Endothelial cell (in vitro differentiated cells): ENCODE measurements at regions not wholly inside any gene's neighbourhood (a gene's known extent, or its start where the extent isn't known, plus 50 kb on each side); places are given as distances from the start of the nearest gene placed in this dataset.

Experiments
- DNase-seq: peaks from one replicate; pipeline ENCODE4 v3.0.0; 2021; ENCODE audit warnings: low spot score
- H3K27ac Mint-ChIP-seq: one replicate; pipeline ENCODE4 v1.8.0; 2021; ENCODE audit warnings: mixed read lengths, inconsistent platforms; ENCODE audit not compliant: unreplicated experiment
- H3K27me3 Mint-ChIP-seq: one replicate; pipeline ENCODE4 v1.8.0; 2021; ENCODE audit warnings: mild to moderate bottlenecking, moderate library complexity, mixed read lengths, inconsistent platforms; ENCODE audit not compliant: unreplicated experiment
- H3K36me3 Mint-ChIP-seq: one replicate; pipeline ENCODE4 v1.8.0; 2021; ENCODE audit warnings: mild to moderate bottlenecking, low read depth, mixed read lengths, inconsistent platforms; ENCODE audit not compliant: unreplicated experiment
- H3K4me1 Mint-ChIP-seq: one replicate; pipeline ENCODE4 v1.8.0; 2021; ENCODE audit warnings: mild to moderate bottlenecking, mixed read lengths, inconsistent platforms; ENCODE audit not compliant: unreplicated experiment
- H3K4me3 Mint-ChIP-seq: one replicate; pipeline ENCODE4 v1.8.0; 2021; ENCODE audit warnings: mild to moderate bottlenecking, mixed read lengths, inconsistent platforms; ENCODE audit not compliant: unreplicated experiment
- H3K9me3 Mint-ChIP-seq: one replicate; pipeline ENCODE4 v1.8.0; 2021; ENCODE audit warnings: mixed read lengths, inconsistent platforms; ENCODE audit not compliant: unreplicated experiment
- CTCF ChIP-seq: fragments of 200-600 bp; sonication (generic); IDR thresholded peaks from one replicate; pipeline ENCODE4 v1.5.0; 2021; ENCODE audit warnings: antibody characterized with exemption; ENCODE audit not compliant: unreplicated experiment

GRCh38 chrX:13387666-13388494 lies 68.0 kb upstream of the ATXN3L start:
- Mint-ChIP-seq H3K27ac (no peak overlapping the region), H3K36me3 (no peaks in the 10 kb centered on the region), H3K4me3 (no peak overlapping the region), H3K9me3 (no peaks in the 10 kb centered on the region), H3K27me3 (no peaks in the 10 kb centered on the region), H3K4me1 (no peaks in the 10 kb centered on the region)
- DNase-seq = no peak
- no peak for TF ChIP-seq CTCF

GRCh38 chrX:13386636-13387035 lies 66.8 kb upstream of the ATXN3L start:
- Mint-ChIP-seq H3K9me3 (no peaks in the 10 kb centered on the region), H3K27ac (no peak overlapping the region)

GRCh38 chrX:13386092-13386491 lies 66.2 kb upstream of the ATXN3L start:
- Mint-ChIP-seq H3K27ac (no peak overlapping the region), H3K4me1 (no peaks in the 10 kb centered on the region), H3K9me3 (no peaks in the 10 kb centered on the region)

More at GRCh38 chrX:13386636-13387035, 66.8 kb upstream of the ATXN3L start:
- no peaks in the 10 kb centered on the region for H3K36me3 Mint-ChIP-seq
- no peaks in the 10 kb centered on the region for H3K4me1 Mint-ChIP-seq
- no peak for TF ChIP-seq CTCF
- no peak overlapping the region for H3K4me3 Mint-ChIP-seq
- no peaks in the 10 kb centered on the region for H3K27me3 Mint-ChIP-seq
- no peak for DNase-seq

GRCh38 chrX:13383907-13384306 lies 64.1 kb upstream of the ATXN3L start:
- no peak overlapping the region for H3K27ac Mint-ChIP-seq
- H3K27me3 Mint-ChIP-seq = no peaks in the 10 kb centered on the region
- no peak overlapping the region for H3K4me3 Mint-ChIP-seq
- no peaks in the 10 kb centered on the region for H3K36me3 Mint-ChIP-seq
- DNase-seq = no peak
- TF ChIP-seq CTCF = no peak
- no peaks in the 10 kb centered on the region for H3K9me3 Mint-ChIP-seq
- no peaks in the 10 kb centered on the region for H3K4me1 Mint-ChIP-seq

More at GRCh38 chrX:13386092-13386491, 66.2 kb upstream of the ATXN3L start:
- no peaks in the 10 kb centered on the region for H3K27me3 Mint-ChIP-seq
- H3K4me3 Mint-ChIP-seq = no peak overlapping the region
- DNase-seq = no peak
- H3K36me3 Mint-ChIP-seq = no peaks in the 10 kb centered on the region
- TF ChIP-seq CTCF = no peak

- H3K27me3 Mint-ChIP-seq = no peaks in the 10 kb centered on the region
- H3K4me1 Mint-ChIP-seq = no peaks in the 10 kb centered on the region
- no peak overlapping the region for H3K27ac Mint-ChIP-seq
- TF ChIP-seq CTCF = no peak
- H3K36me3 Mint-ChIP-seq = no peaks in the 10 kb centered on the region
- H3K9me3 Mint-ChIP-seq = no peaks in the 10 kb centered on the region
- H3K4me3 Mint-ChIP-seq = no peak overlapping the region
- DNase-seq = no peak
Observed at GRCh38 chrX:13381514-13381913, 61.7 kb upstream of the ATXN3L start.
